GM19452 (cell line): ENCODE measurements at regions not wholly inside any gene's neighbourhood (a gene's known extent, or its start where the extent isn't known, plus 50 kb on each side); places are given as distances from the start of the nearest gene placed in this dataset.
"Not testable (repeated sequence)": the region's sequence is repeated elsewhere in the genome, so short reads cannot be mapped to it uniquely, and the experiment has no call there.

Experiments used
- ATAC-seq: cut with Tn5 transposase; IDR thresholded peaks from one replicate; pipeline ENCODE4 v1.9.1; 2021; ENCODE audit not compliant: unreplicated experiment

- no peak for ATAC-seq
Observed at GRCh38 chr20:23299673-23300050, 50.9 kb upstream of the NXT1 start.

GRCh38 chr20:23298926-23299672, 51.5 kb upstream of the NXT1 start:
- no peak for ATAC-seq

GRCh38 chr20:23298155-23298554, 52.4 kb upstream of the NXT1 start:
- ATAC-seq: no peak

- ATAC-seq: no peak
Observed at GRCh38 chr20:23296841-23297701, 53.5 kb upstream of the NXT1 start.

- no peak for ATAC-seq
Observed at GRCh38 chr20:23295934-23296333, 54.7 kb upstream of the NXT1 start.

- no peak for ATAC-seq
Observed at GRCh38 chr20:23294671-23295070, 55.9 kb upstream of the NXT1 start.

- no peak for ATAC-seq
Observed at GRCh38 chr20:23294166-23294565, 56.4 kb upstream of the NXT1 start.

- ATAC-seq: no peak
Observed at GRCh38 chr20:23293689-23294088, 56.9 kb upstream of the NXT1 start.

GRCh38 chr20:23292311-23292710, 58.3 kb upstream of the NXT1 start:
- not testable (repeated sequence) for ATAC-seq

GRCh38 chr20:23291575-23292240, 58.9 kb upstream of the NXT1 start:
- ATAC-seq: no peak

GRCh38 chr20:23290761-23291574, 59.6 kb upstream of the NXT1 start:
- no peak for ATAC-seq

GRCh38 chr20:23289724-23290395, 60.7 kb upstream of the NXT1 start:
- ATAC-seq: no peak

- no peak for ATAC-seq
Observed at GRCh38 chr20:23289249-23289648, 61.3 kb upstream of the NXT1 start.

GRCh38 chr20:23287354-23288190, 63.0 kb upstream of the NXT1 start:
- no peak for ATAC-seq

- ATAC-seq: no peak
Observed at GRCh38 chr20:23286346-23286745, 64.2 kb upstream of the NXT1 start.

- no peak for ATAC-seq
Observed at GRCh38 chr20:23285536-23285935, 65.1 kb upstream of the NXT1 start.

GRCh38 chr20:23284009-23284408, 66.6 kb upstream of the NXT1 start:
- ATAC-seq: no peak

GRCh38 chr20:23283096-23283850, 67.3 kb upstream of the NXT1 start:
- no peak for ATAC-seq

- ATAC-seq: no peak
Observed at GRCh38 chr20:23282546-23282945, 68.0 kb upstream of the NXT1 start.
